ENCODE measurements at regions not wholly inside any gene's neighbourhood (a gene's known extent, or its start where the extent isn't known, plus 50 kb on each side); places are given as distances from the start of the nearest gene placed in this dataset.

GRCh38 chr10:120205368-120206018 is 251.5 kb upstream of the PLPP4 start:
- TF ChIP-seq ZNF384 (IDR thresholded peaks at IDR 0.05) (no peak), ARNT (IDR thresholded peaks at IDR 0.05) (no peak), FOXM1 (IDR thresholded peaks at IDR 0.05; ENCODE audit: borderline replicate concordance) (no peak), SP1 (IDR thresholded peaks at IDR 0.05) (no peak), SUZ12 (IDR thresholded peaks at IDR 0.05) (no peak), L3MBTL2 (conservative IDR thresholded peaks at IDR 0.05) (no peak), FOXK2 (IDR thresholded peaks at IDR 0.05) (no peak), BHLHE40 (IDR thresholded peaks at IDR 0.05; ENCODE audit: borderline replicate concordance) (no peak), ELF4 (IDR thresholded peaks at IDR 0.05) (no peak), CTBP1 (IDR thresholded peaks at IDR 0.05; ENCODE audit: borderline replicate concordance) (no peak), NFRKB (IDR thresholded peaks at IDR 0.05) (no peak), HDGF (IDR thresholded peaks at IDR 0.05; ENCODE audit: borderline replicate concordance) (no peak)
- TF ChIP-seq, protein P1, sequence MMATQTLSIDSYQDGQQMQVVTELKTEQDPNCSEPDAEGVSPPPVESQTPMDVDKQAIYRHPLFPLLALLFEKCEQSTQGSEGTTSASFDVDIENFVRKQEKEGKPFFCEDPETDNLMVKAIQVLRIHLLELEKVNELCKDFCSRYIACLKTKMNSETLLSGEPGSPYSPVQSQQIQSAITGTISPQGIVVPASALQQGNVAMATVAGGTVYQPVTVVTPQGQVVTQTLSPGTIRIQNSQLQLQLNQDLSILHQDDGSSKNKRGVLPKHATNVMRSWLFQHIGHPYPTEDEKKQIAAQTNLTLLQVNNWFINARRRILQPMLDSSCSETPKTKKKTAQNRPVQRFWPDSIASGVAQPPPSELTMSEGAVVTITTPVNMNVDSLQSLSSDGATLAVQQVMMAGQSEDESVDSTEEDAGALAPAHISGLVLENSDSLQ (IDR thresholded peaks at IDR 0.05), result no peak
